Activated T-helper 2 cell treated with anti-CD3 and anti-CD28 coated beads, Interferon-gamma antibody, Interleukin-2, Interleukin-4, amounts not matched to agents 10 μg/mL and 5 μg/mL and 100 μg/mL, durations not matched to agents 14 hours and 24 hours and 36 hours (primary cell): ENCODE measurements at regions not wholly inside any gene's neighbourhood (a gene's known extent, or its start where the extent isn't known, plus 50 kb on each side); places are given as distances from the start of the nearest gene placed in this dataset.

Experiments
- DNase-seq: peaks from one replicate; pipeline ENCODE4 v3.0.0; 2021; ENCODE audit warnings: low spot score
- H3K27ac Mint-ChIP-seq: one replicate; pipeline ENCODE4 v1.8.0; 2021; ENCODE audit warnings: mixed read lengths
- H3K27me3 Mint-ChIP-seq: one replicate; pipeline ENCODE4 v1.8.0; 2021; ENCODE audit warnings: low read depth, mixed read lengths
- H3K36me3 Mint-ChIP-seq: one replicate; pipeline ENCODE4 v1.8.0; 2021; ENCODE audit warnings: low read depth, mixed read lengths
- H3K4me1 Mint-ChIP-seq: one replicate; pipeline ENCODE4 v1.8.0; 2021; ENCODE audit warnings: low read depth, mixed read lengths
- H3K4me3 Mint-ChIP-seq: one replicate; pipeline ENCODE4 v1.8.0; 2021; ENCODE audit warnings: low read depth, mild to moderate bottlenecking, moderate library complexity, mixed read lengths
- H3K9me3 Mint-ChIP-seq: one replicate; pipeline ENCODE4 v1.8.0; 2021; ENCODE audit warnings: mixed read lengths
- intact Hi-C: fragments of 100-400 bp; cut with micrococcal nuclease; formaldehyde crosslinking; loops from one replicate; pipeline ENCODE4 v1.15.1; 2023

- peaks cover 12% of the 10 kb centered on the region for H3K9me3 Mint-ChIP-seq
- H3K36me3 Mint-ChIP-seq: no peaks in the 10 kb centered on the region
- H3K27ac Mint-ChIP-seq: no peak overlapping the region
- DNase-seq: no peak
- intact Hi-C loops: no loop called here
- H3K4me3 Mint-ChIP-seq: no peak overlapping the region
- H3K27me3 Mint-ChIP-seq: no peaks in the 10 kb centered on the region
- no peaks in the 10 kb centered on the region for H3K4me1 Mint-ChIP-seq
Observed at GRCh38 chr3:94673876-94674275, 611.0 kb downstream of the NSUN3 start.

- H3K4me1 Mint-ChIP-seq: no peaks in the 10 kb centered on the region
- H3K36me3 Mint-ChIP-seq: no peaks in the 10 kb centered on the region
- H3K4me3 Mint-ChIP-seq: no peak overlapping the region
- DNase-seq: no peak
- H3K27ac Mint-ChIP-seq: no peak overlapping the region
- no peaks in the 10 kb centered on the region for H3K27me3 Mint-ChIP-seq
- intact Hi-C loops: no loop called here
- peaks cover 28% of the 10 kb centered on the region for H3K9me3 Mint-ChIP-seq
Observed at GRCh38 chr3:94686208-94686607, 623.3 kb downstream of the NSUN3 start.

DNA sequence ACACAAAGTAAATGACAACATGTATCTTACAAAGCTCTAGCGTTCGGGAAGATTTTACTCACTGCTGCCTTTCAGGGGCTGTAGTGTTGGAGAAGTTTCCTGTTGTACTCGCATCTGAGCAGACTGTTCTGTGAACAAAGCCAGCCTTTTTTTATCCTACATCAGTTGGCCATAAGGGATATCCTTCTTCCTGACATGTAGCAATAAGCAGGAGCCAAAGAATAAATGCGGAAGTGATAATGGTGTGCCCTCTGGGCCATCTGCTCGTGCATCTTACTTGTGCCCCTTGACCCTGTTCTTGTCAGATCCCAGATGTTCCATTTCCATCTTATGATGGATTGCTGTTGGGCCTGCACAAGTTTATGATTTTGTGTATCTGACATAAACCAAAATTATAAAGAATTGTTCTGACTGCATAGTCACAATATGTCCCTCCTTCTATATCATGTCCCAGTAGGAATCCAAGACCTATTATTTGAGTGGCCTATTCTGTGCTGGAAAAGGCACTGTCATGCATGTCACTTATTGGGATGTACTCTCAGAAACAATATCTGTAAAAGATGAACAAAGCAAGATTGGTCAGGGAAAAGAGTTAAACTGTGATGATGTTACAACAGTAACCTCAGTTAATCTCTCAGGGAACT, 631.3 kb downstream of the NSUN3 start:
- peaks cover 28% of the 10 kb centered on the region for H3K9me3 Mint-ChIP-seq
- no peaks in the 10 kb centered on the region for H3K36me3 Mint-ChIP-seq
- H3K27ac Mint-ChIP-seq: no peak overlapping the region
- no peak overlapping the region for H3K4me3 Mint-ChIP-seq
- DNase-seq: no peak
- intact Hi-C loops: no loop called here
- H3K4me1 Mint-ChIP-seq: no peaks in the 10 kb centered on the region
- no peaks in the 10 kb centered on the region for H3K27me3 Mint-ChIP-seq

DNA sequence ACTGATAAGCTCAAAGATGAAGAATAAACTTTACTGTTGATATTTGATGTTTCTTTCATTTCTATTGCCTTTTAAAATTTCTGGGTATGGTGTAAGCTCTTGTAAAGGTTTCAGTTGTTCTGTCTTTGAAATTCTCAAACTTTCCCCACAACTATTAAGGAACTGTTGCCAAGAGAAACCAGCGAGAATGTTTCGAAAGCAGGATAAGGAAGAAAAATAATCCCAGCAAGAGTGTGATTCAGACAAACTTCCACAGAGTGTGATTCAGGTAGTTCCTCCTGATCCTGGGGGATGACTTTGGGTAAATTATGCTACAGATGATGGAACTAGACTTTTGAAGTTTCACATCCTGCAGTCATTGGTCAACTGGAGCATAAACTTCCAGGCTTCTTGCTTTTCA, 632.0 kb downstream of the NSUN3 start:
- H3K4me1 Mint-ChIP-seq: no peaks in the 10 kb centered on the region
- intact Hi-C loops: no loop called here
- H3K4me3 Mint-ChIP-seq: no peak overlapping the region
- no peaks in the 10 kb centered on the region for H3K27me3 Mint-ChIP-seq
- H3K27ac Mint-ChIP-seq: no peak overlapping the region
- H3K9me3 Mint-ChIP-seq: peaks cover 25% of the 10 kb centered on the region
- H3K36me3 Mint-ChIP-seq: no peaks in the 10 kb centered on the region
- DNase-seq: no peak

DNA sequence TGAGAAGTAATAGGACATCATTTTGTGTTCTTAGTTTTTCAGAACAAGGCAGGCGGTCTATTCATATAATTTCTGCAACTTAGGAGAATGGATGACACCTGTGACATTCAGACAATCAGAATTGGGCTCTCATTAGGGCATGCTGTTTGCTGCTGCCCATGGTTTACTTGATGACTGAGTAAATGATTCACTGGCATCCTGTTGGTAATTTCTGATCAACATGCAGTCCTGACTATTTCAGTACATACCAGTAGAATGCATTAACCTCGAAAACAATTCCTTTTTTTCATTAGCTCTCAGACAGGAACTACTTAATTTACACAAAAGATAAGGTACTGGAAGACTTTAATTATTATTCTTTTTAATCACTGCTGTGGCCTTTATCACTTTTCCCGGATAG, 641.6 kb downstream of the NSUN3 start:
- H3K36me3 Mint-ChIP-seq: no peaks in the 10 kb centered on the region
- no peaks in the 10 kb centered on the region for H3K27me3 Mint-ChIP-seq
- H3K4me3 Mint-ChIP-seq: no peak overlapping the region
- H3K9me3 Mint-ChIP-seq: peaks cover 13% of the 10 kb centered on the region
- no peak for DNase-seq
- H3K4me1 Mint-ChIP-seq: no peaks in the 10 kb centered on the region
- no peak overlapping the region for H3K27ac Mint-ChIP-seq
- intact Hi-C loops: no loop called here

DNA sequence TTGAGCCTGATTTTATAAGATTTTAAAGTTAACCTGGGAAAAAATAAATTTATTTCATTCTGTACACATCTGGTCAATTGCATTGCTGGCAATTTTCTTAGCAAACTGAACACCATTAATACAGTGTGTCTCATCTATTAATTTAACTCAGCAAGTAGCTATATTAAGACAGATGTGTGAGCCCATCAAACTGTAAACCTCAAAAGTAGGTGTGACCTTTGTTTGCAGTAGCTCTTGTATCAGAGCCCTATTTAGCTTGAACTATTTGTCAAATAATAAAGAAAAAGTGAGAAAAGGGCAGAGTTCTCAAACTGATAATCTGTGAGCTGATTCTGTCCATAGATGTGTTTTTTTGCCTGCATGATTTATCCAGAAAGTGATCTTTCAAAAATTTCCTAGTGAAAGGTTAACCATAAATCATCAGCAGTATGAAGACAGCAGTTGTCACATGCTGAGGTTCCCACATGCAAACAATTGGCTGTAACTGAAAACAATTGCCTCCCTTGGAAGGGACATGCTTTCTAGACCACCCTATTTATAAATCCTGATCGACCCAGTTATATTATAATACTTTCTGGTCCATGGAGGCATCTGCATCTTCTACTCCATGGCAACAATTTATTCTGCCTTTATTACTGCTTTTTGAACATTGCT, 646.5 kb downstream of the NSUN3 start:
- Mint-ChIP-seq H3K4me3 (no peak overlapping the region), H3K27ac (no peak overlapping the region), H3K9me3 (peaks cover 7% of the 10 kb centered on the region), H3K27me3 (no peaks in the 10 kb centered on the region), H3K36me3 (no peaks in the 10 kb centered on the region), H3K4me1 (no peaks in the 10 kb centered on the region)
- intact Hi-C loops: no loop called here
- DNase-seq: no peak

DNA sequence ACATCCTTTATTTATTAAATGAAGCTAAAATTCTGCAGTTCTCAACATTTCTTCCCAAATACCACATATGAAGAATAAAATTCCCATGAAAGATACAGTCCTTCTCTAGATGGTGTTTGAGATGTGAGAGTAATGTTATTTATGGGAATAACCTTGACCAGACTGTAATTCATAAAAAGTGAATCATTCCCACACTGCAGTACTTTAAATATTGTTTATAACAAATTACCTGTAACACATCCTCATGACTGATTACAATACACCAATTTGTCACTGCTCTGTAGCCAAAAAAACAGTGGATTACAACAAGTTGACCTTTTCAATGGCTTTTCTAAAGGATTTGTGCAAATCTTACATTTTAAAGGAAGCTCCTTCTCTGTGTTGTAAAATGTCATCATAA, 651.3 kb downstream of the NSUN3 start:
- no peaks in the 10 kb centered on the region for H3K4me1 Mint-ChIP-seq
- H3K36me3 Mint-ChIP-seq: no peaks in the 10 kb centered on the region
- H3K27me3 Mint-ChIP-seq: no peaks in the 10 kb centered on the region
- peaks cover 5% of the 10 kb centered on the region for H3K9me3 Mint-ChIP-seq
- DNase-seq: no peak
- no peak overlapping the region for H3K27ac Mint-ChIP-seq
- no peak overlapping the region for H3K4me3 Mint-ChIP-seq
- intact Hi-C loops: no loop called here

DNA sequence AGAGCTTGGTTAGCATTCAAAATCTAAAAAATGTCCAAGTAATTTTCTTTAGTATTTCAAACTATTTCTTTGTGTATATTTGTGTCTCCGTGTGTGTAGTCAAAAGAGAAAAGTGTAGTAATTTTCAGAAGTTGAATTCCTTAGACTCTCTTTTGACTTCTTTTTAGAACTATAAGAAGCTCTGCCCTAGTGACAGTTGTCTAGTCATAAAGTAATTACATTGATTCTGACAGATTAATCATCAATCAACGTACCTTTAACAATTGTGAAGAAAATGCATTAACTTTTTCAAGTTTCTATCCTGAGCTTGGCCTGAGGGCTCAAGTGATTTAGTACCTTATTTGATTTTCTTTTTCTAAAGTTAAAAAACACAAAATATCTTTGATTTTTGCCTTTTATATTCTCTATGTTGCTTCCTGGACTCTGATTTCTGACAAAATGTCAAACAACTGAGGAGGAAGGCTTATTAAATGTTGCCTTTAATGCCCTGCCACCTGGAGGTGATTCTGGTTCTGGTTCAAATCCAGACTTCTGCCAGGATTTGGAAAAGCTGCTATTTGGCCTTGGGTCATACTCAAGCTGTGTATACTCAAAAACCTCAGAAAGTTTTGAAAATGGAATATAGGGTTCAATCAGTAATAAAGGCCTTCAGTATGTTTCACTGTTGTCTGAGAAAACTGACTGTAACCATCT, 653.6 kb downstream of the NSUN3 start:
- no peak for DNase-seq

GRCh38 chr3:94734206-94734605, 671.3 kb downstream of the NSUN3 start:
- Mint-ChIP-seq H3K27me3 (no peaks in the 10 kb centered on the region), H3K4me3 (no peak overlapping the region), H3K27ac (no peak overlapping the region), H3K36me3 (no peaks in the 10 kb centered on the region), H3K9me3 (peaks cover 18% of the 10 kb centered on the region), H3K4me1 (no peaks in the 10 kb centered on the region)
- no peak for DNase-seq
- intact Hi-C loops: no loop called here

More for the DNA sequence above, 653.6 kb downstream of the NSUN3 start:
- no peaks in the 10 kb centered on the region for H3K27me3 Mint-ChIP-seq
- no peak overlapping the region for H3K4me3 Mint-ChIP-seq
- H3K36me3 Mint-ChIP-seq: no peaks in the 10 kb centered on the region
- H3K27ac Mint-ChIP-seq: no peak overlapping the region
- intact Hi-C loops: no loop called here
- peaks cover 5% of the 10 kb centered on the region for H3K9me3 Mint-ChIP-seq
- H3K4me1 Mint-ChIP-seq: no peaks in the 10 kb centered on the region

GRCh38 chr3:94735354-94735753, 672.5 kb downstream of the NSUN3 start:
- Mint-ChIP-seq H3K9me3 (peaks cover 18% of the 10 kb centered on the region), H3K36me3 (no peaks in the 10 kb centered on the region), H3K27me3 (no peaks in the 10 kb centered on the region), H3K27ac (no peak overlapping the region), H3K4me1 (no peaks in the 10 kb centered on the region), H3K4me3 (no peak overlapping the region)
- intact Hi-C loops: no loop called here
- no peak for DNase-seq

GRCh38 chr3:94737116-94737515, 674.3 kb downstream of the NSUN3 start:
- no peaks in the 10 kb centered on the region for H3K27me3 Mint-ChIP-seq
- DNase-seq: no peak
- H3K4me1 Mint-ChIP-seq: no peaks in the 10 kb centered on the region
- H3K4me3 Mint-ChIP-seq: no peak overlapping the region
- intact Hi-C loops: no loop called here
- H3K36me3 Mint-ChIP-seq: no peaks in the 10 kb centered on the region
- H3K27ac Mint-ChIP-seq: no peak overlapping the region
- peaks cover 14% of the 10 kb centered on the region for H3K9me3 Mint-ChIP-seq

- Mint-ChIP-seq H3K27me3 (no peaks in the 10 kb centered on the region), H3K4me1 (no peaks in the 10 kb centered on the region), H3K36me3 (no peaks in the 10 kb centered on the region), H3K4me3 (no peak overlapping the region), H3K27ac (no peak overlapping the region), H3K9me3 (peaks cover 21% of the 10 kb centered on the region)
- no peak for DNase-seq
- intact Hi-C loops: no loop called here
Observed at GRCh38 chr3:94739420-94739819, 676.6 kb downstream of the NSUN3 start.

GRCh38 chr3:94758751-94759150, 695.9 kb downstream of the NSUN3 start:
- peaks cover 27% of the 10 kb centered on the region for H3K9me3 Mint-ChIP-seq
- intact Hi-C loops: no loop called here
- H3K27ac Mint-ChIP-seq: no peak overlapping the region
- no peak overlapping the region for H3K4me3 Mint-ChIP-seq
- H3K4me1 Mint-ChIP-seq: no peaks in the 10 kb centered on the region
- H3K36me3 Mint-ChIP-seq: no peaks in the 10 kb centered on the region
- no peak for DNase-seq
- no peaks in the 10 kb centered on the region for H3K27me3 Mint-ChIP-seq
